ENCODE measurements at regions not wholly inside any gene's neighbourhood (a gene's known extent, or its start where the extent isn't known, plus 50 kb on each side); places are given as distances from the start of the nearest gene placed in this dataset.

- no peaks in the 10 kb centered on the region for H3K27me3 ChIP-seq (ENCODE audit: control insufficient read depth, insufficient read depth, low read length)
- H2AFZ ChIP-seq (ENCODE audit: low read length): no peak overlapping the region
- H3K9ac ChIP-seq (ENCODE audit: insufficient read depth, low read length): no peak overlapping the region
- no peak for TF ChIP-seq EZH2 (IDR thresholded peaks at IDR 0.05; ENCODE audit: low read length, missing control alignments)
- no peak for TF ChIP-seq CTCF (conservative IDR thresholded peaks at IDR 0.05 in 1 of 2, IDR thresholded peaks at IDR 0.05 in 1 of 2; ENCODE audit: low read depth in 1 of 2, low read length in 2 of 2)
- no peak overlapping the region for H3K4me2 ChIP-seq (ENCODE audit: extremely low read depth, insufficient read depth, low read length)
- no peaks in the 10 kb centered on the region for H3K79me2 ChIP-seq (ENCODE audit: control insufficient read depth, insufficient read depth, low read length)
- no peaks in the 10 kb centered on the region for H3K4me1 ChIP-seq (ENCODE audit: control insufficient read depth, extremely low read depth, insufficient read depth, low read length)
- H3K4me3 ChIP-seq (replicated peaks in 1 of 4; ENCODE audit: control extremely low read depth in 1 of 4, insufficient read depth in 1 of 4, low read depth in 3 of 4, low read length in 4 of 4): no peak overlapping the region
- no peaks in the 10 kb centered on the region for H4K20me1 ChIP-seq (ENCODE audit: control insufficient read depth, extremely low read depth, insufficient read depth, low read length)
- no peak for DNase-seq (ENCODE audit: low read depth in 2 of 2)
- no peak overlapping the region for H3K27ac ChIP-seq (ENCODE audit: insufficient read depth, low read length)
- no peaks in the 10 kb centered on the region for H3K36me3 ChIP-seq (ENCODE audit: control insufficient read depth, insufficient read depth, low read length)
- no peaks in the 10 kb centered on the region for H3K9me3 ChIP-seq (ENCODE audit: control insufficient read depth, insufficient read depth, low read depth, low read length)
These were observed 124.0 kb downstream of the NPY start for GRCh38 chr7:24407965-24408364.

GRCh38 chr7:24408798-24409430 is 124.9 kb downstream of the NPY start:
- Histone ChIP-seq H3K27me3 (ENCODE audit: control insufficient read depth, insufficient read depth, low read length) (no peaks in the 10 kb centered on the region), H3K9me3 (ENCODE audit: control insufficient read depth, insufficient read depth, low read depth, low read length) (no peaks in the 10 kb centered on the region), H3K79me2 (ENCODE audit: control insufficient read depth, insufficient read depth, low read length) (no peaks in the 10 kb centered on the region), H3K36me3 (ENCODE audit: control insufficient read depth, insufficient read depth, low read length) (no peaks in the 10 kb centered on the region), H3K9ac (ENCODE audit: insufficient read depth, low read length) (no peak overlapping the region), H3K27ac (ENCODE audit: insufficient read depth, low read length) (no peak overlapping the region), H4K20me1 (ENCODE audit: control insufficient read depth, extremely low read depth, insufficient read depth, low read length) (no peaks in the 10 kb centered on the region), H2AFZ (ENCODE audit: low read length) (no peak overlapping the region), H3K4me3 (replicated peaks in 1 of 4; ENCODE audit: control extremely low read depth in 1 of 4, insufficient read depth in 1 of 4, low read depth in 3 of 4, low read length in 4 of 4) (no peak overlapping the region), H3K4me2 (ENCODE audit: extremely low read depth, insufficient read depth, low read length) (no peak overlapping the region), H3K4me1 (ENCODE audit: control insufficient read depth, extremely low read depth, insufficient read depth, low read length) (no peaks in the 10 kb centered on the region)
- TF ChIP-seq CTCF (conservative IDR thresholded peaks at IDR 0.05 in 1 of 2, IDR thresholded peaks at IDR 0.05 in 1 of 2; ENCODE audit: low read depth in 1 of 2, low read length in 2 of 2): no peak
- TF ChIP-seq EZH2 (IDR thresholded peaks at IDR 0.05; ENCODE audit: low read length, missing control alignments): no peak
- DNase-seq (ENCODE audit: low read depth in 2 of 2): no peak

DNA sequence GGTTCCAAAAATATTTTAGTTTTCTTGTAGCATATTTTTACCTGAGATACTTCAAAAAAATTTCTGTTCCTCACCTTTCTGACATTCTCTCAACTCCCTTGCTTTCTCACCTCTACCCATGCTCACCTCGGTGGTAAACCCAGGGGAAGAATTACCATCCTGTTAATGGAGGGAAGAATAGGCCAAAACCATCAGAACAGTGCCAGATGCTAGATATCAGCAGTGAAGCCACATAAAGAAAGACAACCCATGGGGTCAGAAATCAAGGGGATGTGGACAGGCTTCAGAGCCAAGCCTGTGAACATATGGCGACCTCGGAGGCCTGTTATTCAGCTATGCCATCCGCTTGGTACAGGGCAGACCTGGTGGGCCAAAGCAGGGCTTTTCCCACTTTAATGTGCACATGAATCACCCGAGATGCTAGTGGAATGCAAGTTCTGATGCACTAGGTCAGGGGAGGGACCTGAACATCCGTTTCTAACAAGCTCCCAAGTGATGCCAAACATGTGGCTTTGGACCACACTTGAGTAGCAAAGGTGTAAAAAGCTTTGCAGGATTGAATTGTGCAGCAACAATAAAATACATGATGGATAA is 125.5 kb downstream of the NPY start:
- no peaks in the 10 kb centered on the region for H3K4me1 ChIP-seq (ENCODE audit: control insufficient read depth, extremely low read depth, insufficient read depth, low read length)
- H3K79me2 ChIP-seq (ENCODE audit: control insufficient read depth, insufficient read depth, low read length): no peaks in the 10 kb centered on the region
- no peaks in the 10 kb centered on the region for H3K36me3 ChIP-seq (ENCODE audit: control insufficient read depth, insufficient read depth, low read length)
- H2AFZ ChIP-seq (ENCODE audit: low read length): no peak overlapping the region
- no peak overlapping the region for H3K4me3 ChIP-seq (replicated peaks in 1 of 4; ENCODE audit: control extremely low read depth in 1 of 4, insufficient read depth in 1 of 4, low read depth in 3 of 4, low read length in 4 of 4)
- no peak for DNase-seq (ENCODE audit: low read depth in 2 of 2)
- H3K4me2 ChIP-seq (ENCODE audit: extremely low read depth, insufficient read depth, low read length): no peak overlapping the region
- no peak for TF ChIP-seq EZH2 (IDR thresholded peaks at IDR 0.05; ENCODE audit: low read length, missing control alignments)
- no peak for TF ChIP-seq CTCF (conservative IDR thresholded peaks at IDR 0.05 in 1 of 2, IDR thresholded peaks at IDR 0.05 in 1 of 2; ENCODE audit: low read depth in 1 of 2, low read length in 2 of 2)
- no peak overlapping the region for H3K9ac ChIP-seq (ENCODE audit: insufficient read depth, low read length)
- H3K27ac ChIP-seq (ENCODE audit: insufficient read depth, low read length): no peak overlapping the region
- no peaks in the 10 kb centered on the region for H4K20me1 ChIP-seq (ENCODE audit: control insufficient read depth, extremely low read depth, insufficient read depth, low read length)
- H3K27me3 ChIP-seq (ENCODE audit: control insufficient read depth, insufficient read depth, low read length): no peaks in the 10 kb centered on the region
- H3K9me3 ChIP-seq (ENCODE audit: control insufficient read depth, insufficient read depth, low read depth, low read length): no peaks in the 10 kb centered on the region

All from fibroblast of lung (primary cell).